Nephron (organoid): ENCODE measurements at regions not wholly inside any gene's neighbourhood (a gene's known extent, or its start where the extent isn't known, plus 50 kb on each side); places are given as distances from the start of the nearest gene placed in this dataset.

Source experiments
- H3K27ac Mint-ChIP-seq, 3 experiments: 2 replicates each; pipeline ENCODE4 v1.8.0; 2020; ENCODE audit warnings: mixed read lengths in 3 of 3, mild to moderate bottlenecking in 2 of 3, moderate library complexity in 1 of 3
- H3K27me3 Mint-ChIP-seq: 2 replicates; pipeline ENCODE4 v1.8.0; 2021; ENCODE audit warnings: low read depth, mild to moderate bottlenecking, moderate library complexity, mixed read lengths
- H3K36me3 Mint-ChIP-seq: 2 replicates; pipeline ENCODE4 v1.8.0; 2020; ENCODE audit warnings: low read depth, mixed read lengths
- H3K4me1 Mint-ChIP-seq: 2 replicates; pipeline ENCODE4 v1.8.0; 2020; ENCODE audit warnings: mixed read lengths
- H3K4me3 Mint-ChIP-seq, 3 experiments: 2 replicates each; pipeline ENCODE4 v1.8.0; 2020; ENCODE audit warnings: mild to moderate bottlenecking in 3 of 3, mixed read lengths in 3 of 3, moderate library complexity in 2 of 3
- H3K9me3 Mint-ChIP-seq: 2 replicates; pipeline ENCODE4 v1.8.0; 2020; ENCODE audit warnings: mixed read lengths
- TF ChIP-seq, protein P1 (sequence below), 3 experiments: fragments of 200-600 bp; sonication (generic); IDR thresholded peaks; one replicate each; pipeline ENCODE4 v1.5.0; 2021; ENCODE audit warnings: antibody characterized with exemption in 3 of 3; ENCODE audit not compliant: unreplicated experiment in 3 of 3

DNA sequence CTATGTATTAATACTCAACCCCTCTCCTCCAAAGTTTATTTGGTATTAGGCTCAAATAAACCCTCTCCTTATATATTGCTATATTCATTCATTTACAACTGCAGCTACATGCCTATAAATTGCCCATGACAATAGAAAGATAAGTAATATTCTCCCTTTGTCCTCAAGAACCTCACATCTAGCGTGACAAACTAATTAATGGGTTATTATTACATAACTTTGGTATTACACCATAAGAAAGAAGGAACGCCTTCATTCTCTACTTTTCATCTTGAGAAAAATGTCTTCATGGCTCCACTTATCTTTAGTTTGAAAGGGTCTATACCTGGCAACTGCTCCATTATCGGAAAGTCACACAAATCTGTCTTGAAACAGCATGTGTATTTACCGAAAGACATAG lies 157.7 kb upstream of the RASGEF1B start:
- TF ChIP-seq, protein P1, sequence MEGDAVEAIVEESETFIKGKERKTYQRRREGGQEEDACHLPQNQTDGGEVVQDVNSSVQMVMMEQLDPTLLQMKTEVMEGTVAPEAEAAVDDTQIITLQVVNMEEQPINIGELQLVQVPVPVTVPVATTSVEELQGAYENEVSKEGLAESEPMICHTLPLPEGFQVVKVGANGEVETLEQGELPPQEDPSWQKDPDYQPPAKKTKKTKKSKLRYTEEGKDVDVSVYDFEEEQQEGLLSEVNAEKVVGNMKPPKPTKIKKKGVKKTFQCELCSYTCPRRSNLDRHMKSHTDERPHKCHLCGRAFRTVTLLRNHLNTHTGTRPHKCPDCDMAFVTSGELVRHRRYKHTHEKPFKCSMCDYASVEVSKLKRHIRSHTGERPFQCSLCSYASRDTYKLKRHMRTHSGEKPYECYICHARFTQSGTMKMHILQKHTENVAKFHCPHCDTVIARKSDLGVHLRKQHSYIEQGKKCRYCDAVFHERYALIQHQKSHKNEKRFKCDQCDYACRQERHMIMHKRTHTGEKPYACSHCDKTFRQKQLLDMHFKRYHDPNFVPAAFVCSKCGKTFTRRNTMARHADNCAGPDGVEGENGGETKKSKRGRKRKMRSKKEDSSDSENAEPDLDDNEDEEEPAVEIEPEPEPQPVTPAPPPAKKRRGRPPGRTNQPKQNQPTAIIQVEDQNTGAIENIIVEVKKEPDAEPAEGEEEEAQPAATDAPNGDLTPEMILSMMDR (IDR thresholded peaks at IDR 0.05; ENCODE audit: unreplicated experiment in 3 of 3), result no peak
- H3K9me3 Mint-ChIP-seq, result no peaks in the 10 kb centered on the region
- no peak overlapping the region for H3K4me3 Mint-ChIP-seq
- H3K4me1 Mint-ChIP-seq, result peaks cover 58% of the 10 kb centered on the region
- H3K36me3 Mint-ChIP-seq, result no peaks in the 10 kb centered on the region
- no peak overlapping the region for H3K27ac Mint-ChIP-seq
- H3K27me3 Mint-ChIP-seq, result no peaks in the 10 kb centered on the region

DNA sequence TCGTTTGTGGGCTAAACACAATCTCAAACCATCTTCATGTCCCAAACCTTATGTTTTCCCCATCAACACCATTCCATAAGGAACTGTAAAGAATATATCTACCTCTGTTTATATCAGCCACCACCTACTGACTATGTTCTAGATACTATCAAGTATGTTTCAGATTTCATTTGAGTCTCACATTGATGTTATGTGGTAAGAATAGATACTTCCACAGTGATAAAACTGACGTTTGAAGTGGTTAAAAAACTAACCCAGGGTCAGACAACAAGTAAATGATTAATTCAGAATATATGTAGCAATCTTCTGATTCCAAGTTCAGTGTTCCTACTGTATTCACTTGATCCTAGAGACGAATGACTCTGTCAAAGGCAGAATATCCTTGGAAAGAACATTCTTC lies 156.8 kb upstream of the RASGEF1B start:
- Mint-ChIP-seq H3K27me3 (no peaks in the 10 kb centered on the region), H3K9me3 (no peaks in the 10 kb centered on the region), H3K36me3 (no peaks in the 10 kb centered on the region), H3K4me3 (no peak overlapping the region), H3K27ac (peak overlapping the region in 2 of 3 experiments; percentile 18 to 49), H3K4me1 (peaks cover 58% of the 10 kb centered on the region)
- TF ChIP-seq, protein P1 (IDR thresholded peaks at IDR 0.05; ENCODE audit: unreplicated experiment in 3 of 3), result no peak

- Mint-ChIP-seq H3K36me3 (no peaks in the 10 kb centered on the region), H3K4me1 (peaks cover 55% of the 10 kb centered on the region), H3K9me3 (no peaks in the 10 kb centered on the region), H3K27me3 (no peaks in the 10 kb centered on the region), H3K27ac (peak overlapping the region in 2 of 3 experiments; percentile 49 to 62), H3K4me3 (no peak overlapping the region)
- TF ChIP-seq, protein P1 (IDR thresholded peaks at IDR 0.05; ENCODE audit: unreplicated experiment in 3 of 3), result no peak
Observed at GRCh38 chr4:81627590-81627989, 155.9 kb upstream of the RASGEF1B start.

- TF ChIP-seq, protein P1 (IDR thresholded peaks at IDR 0.05; ENCODE audit: unreplicated experiment in 3 of 3), result no peak
- Mint-ChIP-seq H3K4me1 (peaks cover 49% of the 10 kb centered on the region), H3K36me3 (no peaks in the 10 kb centered on the region), H3K27ac (no peak overlapping the region), H3K27me3 (no peaks in the 10 kb centered on the region), H3K4me3 (no peak overlapping the region), H3K9me3 (no peaks in the 10 kb centered on the region)
Observed at GRCh38 chr4:81626851-81627250, 155.1 kb upstream of the RASGEF1B start.

- H3K27me3 Mint-ChIP-seq, result no peaks in the 10 kb centered on the region
Observed at GRCh38 chr4:81625422-81626417, 154.0 kb upstream of the RASGEF1B start.

More at GRCh38 chr4:81625422-81626417, 154.0 kb upstream of the RASGEF1B start:
- Mint-ChIP-seq H3K36me3 (no peaks in the 10 kb centered on the region), H3K4me1 (peaks cover 38% of the 10 kb centered on the region), H3K9me3 (no peaks in the 10 kb centered on the region), H3K27ac (peak overlapping the region in 1 of 3 experiments; percentile 8), H3K4me3 (no peak overlapping the region)
- TF ChIP-seq, protein P1 (IDR thresholded peaks at IDR 0.05; ENCODE audit: unreplicated experiment in 3 of 3), result no peak
